Body of pancreas (tissue), 4 donors: ENCODE measurements at regions not wholly inside any gene's neighbourhood (a gene's known extent, or its start where the extent isn't known, plus 50 kb on each side); places are given as distances from the start of the nearest gene placed in this dataset.
A peak's percentile ranks its signal among the peaks of the same experiment; 100 is the strongest.
"Not testable (repeated sequence)": the region's sequence is repeated elsewhere in the genome, so short reads cannot be mapped to it uniquely, and the experiment has no call there.

Source experiments
- ATAC-seq: fragments of 150-250 bp; one replicate; pipeline ENCODE4 v1.9.1; 2016
- DNase-seq, 4 donors: peaks; one replicate each; pipeline ENCODE4 v3.0.0-alpha.2; 2019
- H3K27ac ChIP-seq, 4 donors: fragments of 200-600 bp; sonication (generic); 1 replicate in 3 of 4; 2 replicates in 1 of 4; pipeline versions ENCODE4 v1.5.1 to v1.6.1; 2016 to 2019; ENCODE audit warnings: mild to moderate bottlenecking in 1 of 4, mixed read lengths in 1 of 4, moderate library complexity in 1 of 4
- H3K27me3 ChIP-seq, 2 donors: fragments of 200-600 bp; sonication (generic); one replicate each; pipeline ENCODE4 v1.6.0; 2016; ENCODE audit warnings: mild to moderate bottlenecking in 1 of 2
- H3K36me3 ChIP-seq, 2 donors: fragments of 200-600 bp; sonication (generic); replicated peaks in 1 of 2; 2 replicates each; pipeline ENCODE4 v1.5.1; 2016; ENCODE audit warnings: low read depth in 2 of 2; ENCODE audit not compliant: insufficient read depth in 1 of 2
- H3K4me1 ChIP-seq: fragments of 200-600 bp; sonication (generic); one replicate; pipeline ENCODE4 v1.6.0; 2016
- H3K4me3 ChIP-seq, 2 donors: fragments of 200-600 bp; sonication (generic); 1 replicate in 1 of 2; 2 replicates in 1 of 2; pipeline ENCODE4 v1.5.1; 2016 to 2019
- H3K9me3 ChIP-seq, 3 donors: fragments of 200-600 bp; sonication (generic); 1 replicate in 2 of 3; 2 replicates in 1 of 3; pipeline ENCODE4 v1.5.1; 2016
- POLR2A ChIP-seq, 3 donors: fragments of 450-650 bp; IDR thresholded peaks; one replicate each; pipeline ENCODE4 v1.6.1; 2016; ENCODE audit warnings: antibody characterized with exemption in 3 of 3, mild to moderate bottlenecking in 2 of 3
- WGBS, 2 donors: methylation state at CpG; one replicate each; pipeline ENCODE4 v1.1.5; 2017; 5-methylcytosine and 5-hydroxymethylcytosine counted together
- intact Hi-C: fragments of 100-400 bp; cut with DNase I; formaldehyde crosslinking; loops from one replicate; pipeline ENCODE4 v1.15.1; 2023
- TF ChIP-seq, protein P1 (sequence below), 7 experiments: fragments of 450-650 bp in 4 of 7; fragments of 200-600 bp in 3 of 7; sonication (generic) in 3 of 7; IDR thresholded peaks; one replicate each; pipeline ENCODE4 v1.5.1; 2016 to 2019; ENCODE audit warnings: antibody characterized with exemption in 7 of 7

DNA sequence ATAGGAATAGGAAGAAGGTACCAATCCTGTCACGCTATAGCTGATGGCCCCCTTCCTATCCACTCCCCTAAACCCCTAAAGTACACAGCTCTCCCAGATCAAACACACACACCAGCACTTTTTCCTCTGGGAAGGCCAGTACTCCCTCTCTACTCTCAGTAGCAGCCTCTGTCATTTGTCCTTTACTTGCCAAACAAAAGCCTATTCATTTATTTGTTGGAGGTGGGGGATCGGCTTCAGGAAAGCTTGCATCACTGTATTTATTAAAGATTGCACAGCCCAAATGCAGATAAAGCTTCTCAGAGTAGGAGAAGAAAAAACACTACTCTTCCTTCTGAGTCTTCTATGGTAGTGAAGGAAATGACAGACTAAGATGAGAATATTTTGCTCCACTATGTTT, 429.7 kb upstream of the RASGRP1 start:
- DNase-seq: no peak
- ATAC-seq: peak; percentile 28
- H3K36me3 ChIP-seq: no peaks in the 10 kb centered on the region
- intact Hi-C loops: no loop called here
- H3K4me1 ChIP-seq: peaks cover 47% of the 10 kb centered on the region
- no peaks in the 10 kb centered on the region for H3K9me3 ChIP-seq
- H3K27me3 ChIP-seq: no peaks in the 10 kb centered on the region
- TF ChIP-seq, protein P1, sequence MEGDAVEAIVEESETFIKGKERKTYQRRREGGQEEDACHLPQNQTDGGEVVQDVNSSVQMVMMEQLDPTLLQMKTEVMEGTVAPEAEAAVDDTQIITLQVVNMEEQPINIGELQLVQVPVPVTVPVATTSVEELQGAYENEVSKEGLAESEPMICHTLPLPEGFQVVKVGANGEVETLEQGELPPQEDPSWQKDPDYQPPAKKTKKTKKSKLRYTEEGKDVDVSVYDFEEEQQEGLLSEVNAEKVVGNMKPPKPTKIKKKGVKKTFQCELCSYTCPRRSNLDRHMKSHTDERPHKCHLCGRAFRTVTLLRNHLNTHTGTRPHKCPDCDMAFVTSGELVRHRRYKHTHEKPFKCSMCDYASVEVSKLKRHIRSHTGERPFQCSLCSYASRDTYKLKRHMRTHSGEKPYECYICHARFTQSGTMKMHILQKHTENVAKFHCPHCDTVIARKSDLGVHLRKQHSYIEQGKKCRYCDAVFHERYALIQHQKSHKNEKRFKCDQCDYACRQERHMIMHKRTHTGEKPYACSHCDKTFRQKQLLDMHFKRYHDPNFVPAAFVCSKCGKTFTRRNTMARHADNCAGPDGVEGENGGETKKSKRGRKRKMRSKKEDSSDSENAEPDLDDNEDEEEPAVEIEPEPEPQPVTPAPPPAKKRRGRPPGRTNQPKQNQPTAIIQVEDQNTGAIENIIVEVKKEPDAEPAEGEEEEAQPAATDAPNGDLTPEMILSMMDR (IDR thresholded peaks at IDR 0.05): no peak
- no peak for TF ChIP-seq POLR2A (IDR thresholded peaks at IDR 0.05)
- WGBS, 2 donors: 38 to 40% methylated on average over 2 of the region's 2 CpGs
- peak overlapping the region in 2 of 4 donors; percentile 56 to 67 for H3K27ac ChIP-seq
- H3K4me3 ChIP-seq: no peak overlapping the region

DNA sequence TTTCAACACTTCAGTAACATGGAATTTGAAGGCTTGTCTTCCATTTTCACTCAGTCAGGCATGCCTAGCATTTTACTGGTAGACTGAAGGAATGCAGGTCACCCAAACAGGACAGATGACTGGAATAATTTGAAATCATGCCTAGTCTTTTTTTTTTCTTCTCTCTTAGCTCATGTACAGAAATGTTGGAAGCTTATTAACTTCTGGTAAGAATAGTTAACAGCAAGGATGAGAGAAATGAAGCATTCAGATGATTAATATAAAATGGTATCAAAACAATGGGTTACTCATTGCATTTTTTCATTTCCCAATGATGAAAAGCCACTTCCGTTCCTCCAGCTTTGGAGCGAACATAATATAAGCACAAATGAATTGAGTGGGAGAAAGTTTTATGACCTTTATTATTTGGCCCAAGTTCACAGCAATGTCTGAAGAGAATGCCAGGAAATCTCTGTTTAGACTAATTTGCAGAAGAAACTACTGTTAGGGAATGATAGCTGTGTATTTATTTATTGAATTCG, 431.6 kb upstream of the RASGRP1 start:
- peaks cover 41% of the 10 kb centered on the region for H3K4me1 ChIP-seq
- peak in 2 of 4 donors; percentile 14 to 28 for DNase-seq
- TF ChIP-seq, protein P1 (IDR thresholded peaks at IDR 0.05): no peak
- no peak for TF ChIP-seq POLR2A (IDR thresholded peaks at IDR 0.05)
- no peaks in the 10 kb centered on the region for H3K36me3 ChIP-seq
- H3K27ac ChIP-seq: peak overlapping the region in 3 of 4 donors; percentile 20 to 67 (median 65)
- no peaks in the 10 kb centered on the region for H3K27me3 ChIP-seq
- ATAC-seq: peak; percentile 65
- 33 to 51% methylated on average over 3 of the region's 3 CpGs for WGBS, 2 donors
- intact Hi-C loops: no loop called here
- H3K4me3 ChIP-seq: no peak overlapping the region
- H3K9me3 ChIP-seq: no peaks in the 10 kb centered on the region

DNA sequence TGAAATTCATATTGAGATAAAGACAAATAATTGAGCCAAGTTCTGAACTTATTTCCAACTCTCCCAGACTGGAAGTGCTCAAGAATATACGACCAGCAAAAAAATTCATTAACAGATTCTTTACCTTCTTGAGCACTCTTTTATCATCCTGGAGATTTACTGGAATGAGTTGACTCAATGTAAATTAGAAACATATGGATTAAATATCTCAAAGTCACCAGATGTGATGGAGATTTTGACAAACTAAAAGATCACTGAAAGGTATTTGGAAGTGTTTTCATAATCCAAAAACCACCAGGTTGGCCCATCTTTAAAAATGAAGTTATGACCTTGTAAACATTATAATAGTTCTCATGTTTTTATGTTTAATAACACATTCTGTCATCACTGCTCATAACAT, 433.2 kb upstream of the RASGRP1 start:
- H3K27ac ChIP-seq: no peak overlapping the region
- WGBS, 2 donors: 58 to 81% methylated on average over 1 of the region's 1 CpG
- no peak for TF ChIP-seq POLR2A (IDR thresholded peaks at IDR 0.05)
- TF ChIP-seq, protein P1 (IDR thresholded peaks at IDR 0.05): no peak
- no peak overlapping the region for H3K4me3 ChIP-seq
- no peaks in the 10 kb centered on the region for H3K27me3 ChIP-seq
- H3K36me3 ChIP-seq: no peaks in the 10 kb centered on the region
- H3K4me1 ChIP-seq: peaks cover 29% of the 10 kb centered on the region
- intact Hi-C loops: no loop called here
- DNase-seq (no peak), ATAC-seq (no peak)
- H3K9me3 ChIP-seq: no peaks in the 10 kb centered on the region

DNA sequence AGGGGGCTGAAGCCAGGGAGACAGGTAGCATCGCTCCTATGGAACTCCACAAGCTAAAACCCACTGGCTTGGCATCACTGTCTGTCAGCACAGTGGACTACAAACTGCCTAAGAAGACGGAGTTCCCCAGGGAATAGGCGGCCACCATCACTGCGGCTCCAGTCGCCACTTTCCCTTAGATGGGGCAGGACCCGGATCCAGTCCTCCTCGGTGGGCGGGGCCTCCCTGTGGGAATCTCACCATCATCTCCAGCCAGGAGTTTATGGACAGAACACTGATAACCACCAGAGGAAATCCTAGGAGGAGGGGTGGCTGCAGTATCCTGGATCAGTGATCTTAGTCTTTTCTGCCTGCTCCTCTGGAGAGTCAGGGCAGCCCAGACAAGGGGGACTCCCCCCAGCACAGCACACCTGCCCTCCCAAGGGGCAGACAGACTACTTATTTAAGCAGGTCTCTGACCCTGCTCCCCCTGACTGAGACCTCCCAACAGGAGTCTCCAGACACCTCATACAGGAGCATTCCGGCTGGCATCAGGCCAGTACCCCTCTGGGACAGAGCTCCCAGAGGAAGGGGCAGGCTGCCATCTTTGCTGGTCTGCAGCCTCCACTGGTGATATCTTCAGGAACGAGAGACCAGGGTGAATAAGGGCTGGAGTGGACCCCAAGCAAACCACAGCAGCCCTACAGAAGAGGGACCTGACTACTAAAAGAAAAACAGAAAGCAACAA, 435.6 kb upstream of the RASGRP1 start:
- Histone ChIP-seq H3K9me3 (no peaks in the 10 kb centered on the region), H3K27me3 (no peaks in the 10 kb centered on the region), H3K36me3 (no peaks in the 10 kb centered on the region), H3K4me1 (peaks cover 17% of the 10 kb centered on the region), H3K4me3 (no peak overlapping the region), H3K27ac (no peak overlapping the region)
- DNase-seq (peak in 2 of 4 donors; percentile 10 to 15), ATAC-seq (no peak)
- intact Hi-C loops: no loop called here
- WGBS, 2 donors: 65 to 86% methylated on average over 2 to 10 of the region's 10 CpGs
- no peak for TF ChIP-seq POLR2A (IDR thresholded peaks at IDR 0.05)
- TF ChIP-seq, protein P1 (IDR thresholded peaks at IDR 0.05): no peak

DNA sequence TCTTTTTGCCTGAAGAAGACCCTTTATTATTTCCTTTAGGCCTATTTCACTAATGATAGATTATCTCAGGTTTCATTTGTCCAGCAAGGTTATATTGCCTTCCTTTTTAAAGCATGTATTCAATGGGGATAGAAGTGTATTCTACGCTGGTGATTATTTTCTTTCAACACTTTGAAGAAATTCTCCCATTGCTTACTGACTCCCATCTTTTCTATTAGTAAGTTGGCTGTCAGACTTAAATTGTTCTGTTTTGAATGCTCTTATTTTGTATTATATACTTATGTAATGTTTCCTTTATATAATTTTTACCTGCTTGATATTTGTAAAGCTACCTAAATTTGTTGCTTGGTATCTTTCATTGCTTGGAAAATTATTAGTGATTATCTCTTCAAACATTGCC, 445.1 kb upstream of the RASGRP1 start:
- Histone ChIP-seq H3K27ac (no peak overlapping the region), H3K4me3 (no peak overlapping the region), H3K9me3 (peaks cover 0 to 8% (median 0%) of the 10 kb centered on the region in 3 donors), H3K27me3 (no peaks in the 10 kb centered on the region), H3K4me1 (no peaks in the 10 kb centered on the region), H3K36me3 (no peaks in the 10 kb centered on the region)
- DNase-seq: no peak
- no peak for ATAC-seq
- 80 to 100% methylated on average over 1 of the region's 1 CpG for WGBS, 2 donors
- no peak for TF ChIP-seq POLR2A (IDR thresholded peaks at IDR 0.05)
- TF ChIP-seq, protein P1 (IDR thresholded peaks at IDR 0.05): no peak
- intact Hi-C loops: no loop called here

DNA sequence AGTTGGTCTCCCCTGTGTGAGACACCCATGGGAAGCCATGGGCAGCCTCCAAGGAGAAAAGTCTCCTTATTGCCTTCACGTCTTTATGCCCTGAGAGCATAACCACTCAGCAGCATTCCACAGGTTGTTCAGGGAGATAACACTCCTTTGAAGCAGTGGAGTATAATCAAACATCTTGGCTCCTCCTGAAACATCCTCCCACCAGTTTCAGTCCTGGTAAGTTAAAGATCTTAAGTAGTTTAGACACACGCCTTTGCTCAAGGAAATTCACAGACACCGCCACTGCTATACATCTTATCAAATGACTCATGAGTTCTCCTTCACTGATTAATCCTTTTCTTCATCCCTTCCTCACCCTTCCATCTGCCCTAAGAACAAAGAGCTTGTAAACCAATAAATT, 446.5 kb upstream of the RASGRP1 start:
- H3K27me3 ChIP-seq, DNase-seq, H3K4me3 ChIP-seq, ATAC-seq, intact Hi-C loops, H3K36me3 ChIP-seq, H3K4me1 ChIP-seq, H3K27ac ChIP-seq, H3K9me3 ChIP-seq: not testable (repeated sequence)
- 67 to 89% methylated on average over 3 of the region's 3 CpGs for WGBS, 2 donors
